ENCODE measurements at regions not wholly inside any gene's neighbourhood (a gene's known extent, or its start where the extent isn't known, plus 50 kb on each side); places are given as distances from the start of the nearest gene placed in this dataset.

DNA sequence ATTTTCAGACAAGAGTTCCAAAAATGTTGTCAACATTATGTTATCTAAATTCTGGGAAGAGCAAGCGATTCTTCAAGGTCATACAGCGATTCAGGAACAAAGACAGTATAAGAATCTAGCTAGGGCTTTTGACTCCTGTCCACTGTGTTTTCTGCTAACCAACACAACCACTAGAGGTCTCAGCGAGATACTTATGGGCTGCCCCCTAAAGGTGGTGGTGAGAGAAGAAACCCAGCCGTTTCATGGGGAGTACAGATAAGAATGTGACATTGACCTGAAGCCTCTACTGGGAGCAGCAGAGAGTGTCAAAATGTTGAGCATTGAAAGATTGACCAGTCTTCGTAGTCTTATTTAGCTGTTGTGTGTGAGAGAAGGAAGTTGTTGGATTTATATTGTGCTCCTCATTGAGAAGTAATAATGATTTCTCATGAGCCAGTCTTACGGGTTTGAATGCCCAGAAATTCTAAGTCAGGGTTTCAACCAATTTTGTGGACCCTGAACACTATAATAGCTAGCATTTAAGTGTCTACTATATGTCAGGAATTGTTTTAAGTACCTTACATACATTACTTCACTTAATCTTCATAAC, 168.3 kb downstream of the SPRY1 start:
- in situ Hi-C loops (cut with MboI; ENCODE audit: low sequenced_read_pairs), result no loop called here

DNA sequence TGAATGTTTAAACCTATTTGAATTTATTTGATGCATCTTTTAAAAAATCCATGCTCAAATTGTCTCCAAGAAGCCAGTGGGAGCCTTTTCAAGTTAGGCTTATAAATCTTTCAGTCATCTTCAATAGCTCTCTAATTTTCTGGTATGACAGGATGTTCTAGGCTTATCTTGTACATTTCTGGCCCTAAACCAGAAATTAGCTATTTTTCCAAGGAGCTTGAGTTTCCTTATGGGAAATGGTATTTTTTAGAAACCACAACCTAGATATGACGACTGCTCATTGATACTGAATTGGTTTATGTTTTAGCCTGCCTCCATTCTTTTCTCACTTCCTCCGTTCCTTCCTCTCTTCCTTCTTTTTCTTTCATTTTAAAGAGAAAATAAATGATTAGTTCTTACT, 172.3 kb downstream of the SPRY1 start:
- in situ Hi-C loops (cut with MboI; ENCODE audit: low sequenced_read_pairs), result no loop called here

DNA sequence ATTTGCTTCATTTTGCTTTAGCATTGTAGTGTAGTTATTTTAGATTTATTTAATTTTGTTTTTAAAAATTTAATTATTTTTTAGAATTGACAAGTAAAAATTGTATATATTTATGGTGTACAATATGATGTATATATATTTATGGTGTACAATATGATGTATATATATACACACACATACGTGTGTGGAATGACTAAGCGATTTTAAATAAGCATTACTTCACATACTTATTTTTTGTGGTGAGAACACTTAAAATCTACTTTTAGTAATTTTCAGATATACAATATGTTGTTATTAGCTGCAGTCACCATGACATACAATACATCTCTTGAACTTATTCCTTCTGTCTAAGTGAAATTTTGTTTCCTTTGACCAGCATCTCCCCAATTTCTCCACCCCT, 172.9 kb downstream of the SPRY1 start:
- in situ Hi-C loops (cut with MboI; ENCODE audit: low sequenced_read_pairs), result no loop called here

DNA sequence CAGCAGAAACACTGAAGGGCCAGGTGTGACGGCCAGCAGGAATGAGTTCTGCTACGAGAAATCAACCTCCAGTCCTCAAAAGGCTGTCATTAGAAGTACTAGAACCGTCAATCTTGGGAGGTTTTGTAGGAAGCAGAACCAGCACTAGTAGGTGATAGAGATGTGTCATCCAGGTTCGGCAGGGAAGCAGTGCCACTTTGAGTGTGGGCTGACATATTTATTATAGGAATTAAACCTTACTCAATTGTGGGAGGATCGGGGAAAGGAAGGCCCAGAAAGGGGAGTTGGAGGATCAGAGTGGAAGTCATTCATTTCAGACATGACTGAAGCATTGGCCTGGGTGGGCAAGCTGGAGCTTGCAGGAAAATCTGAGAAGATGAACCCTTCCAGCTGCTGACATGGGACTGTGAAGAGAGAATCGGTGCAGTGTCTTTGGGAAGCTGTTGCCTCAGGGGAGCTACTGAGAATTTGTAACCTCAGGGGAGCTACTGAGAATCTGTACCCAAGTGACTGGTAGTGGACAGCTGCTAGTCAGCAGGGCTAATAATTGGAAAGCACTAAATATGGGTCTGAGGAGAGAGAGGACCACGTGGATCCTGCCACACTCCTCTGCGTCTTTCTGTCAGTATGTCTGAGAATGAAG, 177.4 kb downstream of the SPRY1 start:
- in situ Hi-C loops (cut with MboI; ENCODE audit: low sequenced_read_pairs), result no loop called here

DNA sequence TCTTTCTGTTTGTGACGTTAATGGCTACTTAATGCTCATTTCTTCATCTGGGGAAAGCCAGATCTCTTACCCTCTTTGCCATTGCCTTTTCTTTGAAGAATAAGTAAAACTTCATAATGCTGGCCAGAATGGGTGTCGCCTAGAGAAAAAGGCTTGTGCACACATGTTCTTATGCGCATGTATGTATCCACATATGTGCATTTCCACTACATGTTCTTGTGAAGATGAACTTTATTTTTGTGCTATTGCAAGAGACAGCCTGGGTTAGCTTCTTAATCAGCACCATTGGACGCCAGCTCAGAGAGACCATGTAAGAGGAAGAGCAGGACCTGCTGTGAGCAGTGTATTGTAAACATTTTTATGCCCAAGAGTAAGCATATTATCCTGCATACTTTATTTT, 178.7 kb downstream of the SPRY1 start:
- in situ Hi-C loops (cut with MboI; ENCODE audit: low sequenced_read_pairs), result loop anchor here (25.0 kb wide), 1 partner anchor 163 kb away; no protein-coding TSS in a partner anchor

DNA sequence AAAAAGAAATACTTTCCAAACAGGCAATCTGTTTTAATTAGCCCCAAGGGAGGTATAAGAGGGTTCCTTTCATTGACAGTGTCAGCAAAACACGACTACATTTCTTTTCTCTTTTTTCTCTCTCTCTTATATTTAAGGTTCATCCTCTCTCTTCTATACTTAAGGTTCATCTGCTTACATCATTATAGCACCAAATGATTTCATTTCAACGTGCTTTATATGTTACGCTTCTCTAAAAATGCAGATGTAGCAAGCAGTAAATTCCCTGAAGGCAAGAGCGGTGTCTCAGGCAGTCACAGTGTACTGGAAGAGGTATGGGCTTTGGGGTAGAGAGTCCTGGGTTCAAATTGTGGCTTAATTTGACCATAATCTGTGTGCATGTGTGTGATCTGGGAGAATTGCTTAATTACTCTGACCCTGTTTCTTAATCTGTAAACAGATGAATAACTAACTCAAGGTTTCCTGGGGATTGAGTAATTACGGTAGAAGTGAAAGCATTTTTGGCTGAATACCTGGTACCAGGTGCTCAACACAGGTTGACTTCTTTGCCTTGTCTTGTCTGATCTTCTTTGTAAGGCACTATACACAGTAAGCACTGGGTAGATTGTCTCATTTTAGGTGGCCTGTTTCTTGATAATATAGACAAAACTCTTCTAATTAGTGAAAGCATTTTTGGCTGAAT, 180.8 kb downstream of the SPRY1 start:
- in situ Hi-C loops (cut with MboI; ENCODE audit: low sequenced_read_pairs), result loop anchor here (25.0 kb wide), 1 partner anchor 165 kb away; no protein-coding TSS in a partner anchor

DNA sequence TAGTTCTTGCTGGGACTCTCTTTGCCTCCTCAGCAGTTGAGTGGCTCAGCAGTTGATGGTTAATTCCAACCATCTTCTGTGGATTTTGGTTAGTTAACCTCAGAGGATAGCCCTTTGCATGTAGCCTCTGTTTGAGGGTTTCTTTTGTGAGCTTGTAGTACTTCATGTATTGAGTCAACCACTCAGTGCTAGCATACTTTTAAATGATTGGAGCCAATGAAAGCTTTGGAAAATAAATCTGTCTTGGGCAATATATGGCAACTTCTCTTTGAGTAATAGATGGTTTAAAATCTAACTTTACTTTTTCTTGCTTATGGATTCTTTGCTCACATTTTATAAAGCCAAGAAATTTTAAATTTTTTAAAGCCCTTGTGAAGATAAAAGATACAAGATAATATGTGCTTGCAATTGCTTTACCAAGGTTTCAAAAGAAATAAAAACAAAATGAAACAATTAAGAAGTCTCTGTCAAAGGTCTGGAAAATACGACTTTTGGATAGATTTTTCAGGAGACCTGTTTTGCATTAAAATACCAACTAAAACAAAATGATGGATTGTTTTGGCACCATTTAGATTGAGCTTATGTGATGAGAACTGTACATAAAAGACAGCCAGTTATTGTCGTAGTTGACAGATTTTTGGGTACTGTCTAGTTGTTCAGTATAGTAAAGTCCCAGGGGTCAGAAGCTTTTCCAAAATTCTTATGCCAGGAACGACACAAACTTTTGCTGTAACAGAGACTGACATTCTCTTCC, 181.9 kb downstream of the SPRY1 start:
- in situ Hi-C loops (cut with MboI; ENCODE audit: low sequenced_read_pairs), result loop anchor here (25.0 kb wide), 1 partner anchor 166 kb away; no protein-coding TSS in a partner anchor

DNA sequence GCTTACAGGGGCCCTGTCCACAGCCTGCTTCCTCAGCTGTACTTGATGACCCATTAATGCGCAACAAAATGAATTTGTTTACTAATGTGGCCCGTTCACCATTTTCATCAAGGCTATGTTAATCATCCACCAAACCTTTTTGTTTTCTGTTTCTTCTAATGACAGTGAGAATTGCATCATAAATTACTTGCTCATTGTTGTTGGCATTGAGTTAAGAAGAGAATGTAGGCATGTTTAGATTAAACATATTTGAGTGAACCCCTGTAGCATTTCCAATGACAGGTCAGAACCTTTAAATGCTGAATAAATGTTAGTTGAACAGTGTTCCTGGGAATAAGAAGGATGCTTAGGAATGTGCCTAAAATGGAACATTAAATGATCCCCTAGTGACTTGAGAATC, 183.4 kb downstream of the SPRY1 start:
- in situ Hi-C loops (cut with MboI; ENCODE audit: low sequenced_read_pairs), result loop anchor here (25.0 kb wide), 1 partner anchor 168 kb away; no protein-coding TSS in a partner anchor

DNA sequence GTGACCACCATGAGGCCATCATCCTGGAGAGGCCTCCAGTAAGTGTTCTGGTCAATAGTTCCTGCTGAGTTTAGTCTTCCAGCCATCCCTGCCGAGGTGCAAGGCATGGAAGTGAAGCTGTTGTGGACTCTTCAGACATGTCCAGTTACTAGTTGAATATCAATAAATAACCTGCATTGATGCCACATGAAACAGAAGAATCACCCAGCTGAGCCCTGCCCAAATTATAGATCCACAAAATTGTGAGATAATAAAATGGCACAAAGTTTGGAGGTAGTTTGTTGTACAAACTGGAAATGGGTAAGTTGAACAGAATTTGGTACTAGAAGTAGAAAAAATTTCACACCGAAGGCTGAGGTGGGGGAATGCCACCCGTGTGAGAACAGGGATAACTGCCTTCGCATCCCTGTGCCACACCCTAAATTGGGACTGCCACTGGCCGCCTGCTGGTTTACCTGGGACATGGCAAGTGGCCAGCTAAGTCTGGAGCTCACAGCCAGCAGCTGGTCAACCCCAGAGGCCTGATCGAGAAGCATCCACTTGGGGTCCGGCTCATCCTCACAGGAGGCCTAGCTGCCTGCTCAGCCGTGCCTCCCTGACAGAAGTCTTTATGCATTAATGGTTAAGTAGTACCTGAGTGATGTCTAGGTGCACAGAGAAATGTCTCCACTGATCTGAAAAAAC, 184.5 kb downstream of the SPRY1 start:
- in situ Hi-C loops (cut with MboI; ENCODE audit: low sequenced_read_pairs), result loop anchor here (25.0 kb wide), 1 partner anchor 169 kb away; no protein-coding TSS in a partner anchor

DNA sequence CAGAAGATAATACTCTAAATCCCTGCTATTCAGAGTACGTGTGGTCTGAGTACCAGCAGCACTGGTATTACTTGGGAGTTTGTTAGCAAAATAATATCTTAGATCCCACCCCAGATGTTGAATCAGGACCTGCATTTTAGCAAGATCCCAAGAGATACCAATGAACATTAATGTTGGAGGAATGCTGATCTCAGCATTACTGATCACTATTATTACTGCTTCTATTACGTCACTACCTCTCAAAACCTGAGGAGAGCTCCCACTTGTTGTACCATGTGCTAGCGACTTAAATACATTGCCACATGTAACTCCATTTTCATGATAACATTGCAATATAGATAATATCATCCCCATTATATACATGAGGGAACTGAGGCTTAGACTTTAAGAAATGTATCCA, 185.2 kb downstream of the SPRY1 start:
- in situ Hi-C loops (cut with MboI; ENCODE audit: low sequenced_read_pairs), result loop anchor here (25.0 kb wide), 1 partner anchor 170 kb away; no protein-coding TSS in a partner anchor

DNA sequence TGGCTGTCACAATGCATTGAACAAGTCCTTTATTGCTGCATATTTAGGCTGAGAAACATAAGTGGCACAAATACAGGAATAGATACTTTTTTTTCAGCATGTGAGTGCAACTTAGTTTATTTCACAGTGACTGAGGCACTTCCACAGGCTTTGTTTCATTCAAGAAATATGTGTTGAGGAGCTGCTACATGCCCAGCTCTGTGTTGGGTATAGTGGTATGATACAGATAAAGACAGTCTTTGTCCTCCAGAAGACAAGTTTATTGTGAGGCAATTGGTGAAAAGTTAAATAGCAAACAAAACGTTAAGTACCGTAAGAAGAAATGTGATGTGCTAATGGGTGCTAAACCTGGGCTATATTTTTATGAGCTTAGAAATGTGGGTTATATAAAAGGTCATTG, 186.4 kb downstream of the SPRY1 start:
- in situ Hi-C loops (cut with MboI; ENCODE audit: low sequenced_read_pairs), result loop anchor here (25.0 kb wide), 1 partner anchor 171 kb away; no protein-coding TSS in a partner anchor

DNA sequence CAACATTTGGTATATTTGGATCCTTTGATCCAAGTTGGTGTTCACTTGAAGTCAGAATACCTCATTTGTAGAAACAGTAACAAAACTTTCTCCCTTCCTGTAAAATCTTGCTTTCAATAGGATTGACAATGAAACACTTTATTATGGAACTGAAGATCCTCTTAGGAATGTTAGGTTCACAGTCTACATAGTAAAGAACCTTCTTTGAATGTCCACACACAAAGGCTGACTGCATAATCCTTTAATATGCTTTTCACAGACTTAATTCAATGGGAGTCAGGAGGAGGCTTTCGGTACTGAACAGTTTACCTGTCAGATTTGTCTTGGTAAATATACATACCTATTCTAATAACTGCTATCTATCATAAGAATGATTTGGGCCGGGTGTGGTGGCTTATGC, 188.5 kb downstream of the SPRY1 start:
- in situ Hi-C loops (cut with MboI; ENCODE audit: low sequenced_read_pairs), result loop anchor here (25.0 kb wide), 1 partner anchor 173 kb away; no protein-coding TSS in a partner anchor

DNA sequence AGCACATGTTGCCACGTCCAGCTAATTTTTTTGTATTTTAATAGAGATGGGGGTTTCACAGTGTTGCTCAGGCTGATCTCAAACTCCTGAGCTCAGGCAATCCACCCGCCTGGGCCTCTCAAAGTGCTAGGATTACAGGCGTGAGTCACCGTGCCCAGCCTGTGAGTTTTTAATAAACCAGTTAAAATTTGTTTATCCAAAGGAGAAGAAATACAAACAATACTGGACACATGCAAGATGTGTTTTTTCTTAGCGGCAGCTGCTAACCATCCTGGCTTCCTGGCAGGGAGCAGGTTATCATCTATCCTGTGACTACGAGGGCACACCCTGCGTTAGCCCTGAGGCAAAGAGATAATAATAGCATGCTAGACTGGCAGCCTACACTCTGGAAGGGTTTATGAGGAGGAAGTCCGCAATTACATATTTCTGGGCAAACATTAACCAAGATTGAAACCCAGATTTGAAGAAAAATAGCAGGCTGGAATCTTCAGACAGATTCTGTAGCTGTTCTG, 191.4 kb downstream of the SPRY1 start:
- in situ Hi-C loops (cut with MboI; ENCODE audit: low sequenced_read_pairs), result loop anchor here (25.0 kb wide), 1 partner anchor 176 kb away; no protein-coding TSS in a partner anchor

DNA sequence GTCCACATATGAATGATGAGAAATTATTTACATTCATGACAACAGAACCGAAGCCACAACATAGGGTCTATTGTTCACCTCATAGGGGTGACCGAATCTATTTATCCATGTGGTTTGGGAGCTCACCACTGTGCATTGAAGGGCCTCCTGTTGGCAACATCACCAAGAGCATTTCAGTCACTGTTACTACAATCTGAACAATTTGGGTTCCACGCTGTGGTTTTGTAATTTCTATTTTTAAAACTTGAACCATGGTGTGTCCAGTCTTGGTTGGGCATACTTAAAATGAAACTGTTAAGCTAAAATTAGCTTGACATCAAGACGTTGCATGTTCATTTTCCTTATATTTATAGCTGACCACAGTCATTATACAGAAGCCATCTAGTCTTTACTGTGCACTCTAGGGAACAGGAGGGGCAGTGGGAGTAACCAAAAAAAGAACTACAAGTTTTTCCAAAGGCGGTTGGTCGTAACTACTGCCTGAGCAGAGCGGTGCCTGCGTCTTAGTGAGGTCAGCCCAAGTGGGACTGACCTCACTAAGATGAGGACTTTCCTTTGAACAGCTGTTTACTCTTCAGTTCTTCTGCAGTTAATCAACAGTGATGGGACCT, 192.1 kb downstream of the SPRY1 start:
- in situ Hi-C loops (cut with MboI; ENCODE audit: low sequenced_read_pairs), result loop anchor here (25.0 kb wide), 1 partner anchor 176 kb away; no protein-coding TSS in a partner anchor

DNA sequence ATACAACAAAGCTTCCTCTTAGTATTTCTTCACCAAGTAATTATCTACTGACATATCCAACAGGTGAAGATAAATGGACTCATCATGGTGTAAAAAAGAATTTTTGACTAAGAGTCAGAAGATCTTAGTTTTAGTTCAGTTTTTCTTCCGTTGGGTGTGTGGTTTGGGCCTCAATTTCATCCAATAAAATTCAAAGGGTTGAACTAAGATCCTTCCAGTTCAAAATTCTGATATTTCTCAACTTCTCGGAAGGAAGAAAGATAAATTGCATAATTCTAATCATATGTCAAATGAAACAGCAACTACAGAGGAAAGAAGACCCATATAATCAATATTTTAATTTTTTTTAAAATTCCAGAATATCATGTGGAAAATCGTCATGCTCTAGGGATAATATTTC, 192.7 kb downstream of the SPRY1 start:
- in situ Hi-C loops (cut with MboI; ENCODE audit: low sequenced_read_pairs), result loop anchor here (25.0 kb wide), 1 partner anchor 177 kb away; no protein-coding TSS in a partner anchor

DNA sequence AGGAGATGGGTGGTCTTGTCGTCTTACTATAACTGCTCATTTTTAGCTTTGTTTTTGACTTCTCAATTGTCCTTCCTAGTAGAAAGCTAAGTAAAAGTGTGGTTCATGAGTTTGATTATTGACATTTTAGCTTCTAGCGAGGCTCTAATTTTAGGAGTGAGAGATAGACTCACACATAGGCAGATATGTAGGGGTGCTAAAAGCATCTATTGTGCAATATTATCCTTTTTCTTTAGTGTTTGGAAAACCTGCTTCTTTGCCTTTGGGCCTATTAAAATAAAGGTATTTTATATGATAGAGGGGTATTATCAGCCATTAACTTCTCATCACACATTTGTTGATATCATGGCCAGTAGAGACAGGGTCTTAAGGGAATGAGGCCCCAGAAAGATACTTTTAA, 195.3 kb downstream of the SPRY1 start:
- in situ Hi-C loops (cut with MboI; ENCODE audit: low sequenced_read_pairs), result loop anchor here (25.0 kb wide), 1 partner anchor 180 kb away; no protein-coding TSS in a partner anchor

DNA sequence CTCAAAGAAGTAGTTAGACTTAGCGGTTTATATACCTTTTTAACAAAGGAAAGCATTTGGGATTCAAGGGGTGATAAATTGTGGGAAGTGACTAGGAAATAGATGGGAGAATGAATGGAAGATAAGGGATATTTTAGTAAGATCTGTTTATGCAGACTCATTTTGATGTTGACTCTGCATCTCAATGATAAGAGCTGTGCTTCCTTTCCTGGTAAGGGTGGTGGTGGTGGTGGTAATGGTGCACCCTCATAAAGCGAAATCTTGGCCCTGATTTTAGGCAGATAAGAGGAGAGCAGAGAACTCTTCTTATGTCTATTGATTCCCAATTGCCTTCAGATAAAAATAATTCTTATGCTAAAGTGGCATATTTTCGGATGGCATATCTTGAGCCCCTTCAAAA, 197.1 kb downstream of the SPRY1 start:
- in situ Hi-C loops (cut with MboI; ENCODE audit: low sequenced_read_pairs), result loop anchor here (25.0 kb wide), 1 partner anchor 181 kb away; no protein-coding TSS in a partner anchor

DNA sequence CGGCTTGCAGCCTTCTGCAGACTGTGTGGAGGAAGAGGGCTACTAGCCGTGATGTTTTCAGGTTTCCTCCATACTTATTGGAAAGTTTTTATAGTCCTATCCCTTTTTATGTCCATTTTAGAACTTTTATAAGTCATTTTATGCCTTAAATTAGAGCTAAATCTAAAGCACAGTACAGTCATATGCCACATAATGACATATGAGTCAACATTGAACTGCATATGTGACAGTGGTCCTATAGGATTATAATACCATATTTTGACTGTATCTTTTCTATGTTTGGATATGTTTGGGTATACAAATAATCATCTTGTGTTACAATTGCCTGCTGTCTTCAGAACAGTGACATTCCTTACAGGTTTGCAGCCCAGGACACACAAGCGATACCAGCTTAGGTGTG, 200.2 kb downstream of the SPRY1 start:
- in situ Hi-C loops (cut with MboI; ENCODE audit: low sequenced_read_pairs), result loop anchor here (25.0 kb wide), 1 partner anchor 185 kb away; no protein-coding TSS in a partner anchor

DNA sequence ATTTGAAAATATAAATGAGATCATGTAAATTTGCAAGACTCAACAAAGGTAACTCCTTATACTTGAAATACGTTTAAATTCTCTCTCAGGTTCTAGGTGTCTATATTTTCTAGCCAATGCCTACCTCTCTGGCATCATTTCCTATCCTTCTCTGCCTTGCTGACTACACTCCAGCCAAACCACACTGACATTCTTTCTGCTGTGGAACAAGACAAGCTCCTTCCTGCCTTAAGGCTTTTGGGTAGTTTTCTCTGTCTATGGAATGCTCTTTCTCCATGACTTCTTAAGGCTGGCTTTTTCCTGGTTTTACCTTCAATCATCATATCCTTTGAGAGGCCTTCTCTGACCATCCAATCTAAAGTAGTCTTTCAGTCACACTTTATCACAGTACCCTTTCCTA, 201.0 kb downstream of the SPRY1 start:
- in situ Hi-C loops (cut with MboI; ENCODE audit: low sequenced_read_pairs), result loop anchor here (25.0 kb wide), 1 partner anchor 185 kb away; no protein-coding TSS in a partner anchor

Measured in HL-60/S4 treated with phorbol 12-myristate 13-acetate at 8.2 ng/mL for 4 days and 3 days (cell line).